HUDEP-2 (cell line): ENCODE measurements at regions not wholly inside any gene's neighbourhood (a gene's known extent, or its start where the extent isn't known, plus 50 kb on each side); places are given as distances from the start of the nearest gene placed in this dataset.
"Not testable (repeated sequence)": the region's sequence is repeated elsewhere in the genome, so short reads cannot be mapped to it uniquely, and the experiment has no call there.

Experiments used
- DNase-seq, 76 experiments: peaks; one replicate each; lab custom pipeline; 2025; ENCODE audit not compliant: unreplicated experiment in 76 of 76; lab: John Stamatoyannopoulos, UW

DNA sequence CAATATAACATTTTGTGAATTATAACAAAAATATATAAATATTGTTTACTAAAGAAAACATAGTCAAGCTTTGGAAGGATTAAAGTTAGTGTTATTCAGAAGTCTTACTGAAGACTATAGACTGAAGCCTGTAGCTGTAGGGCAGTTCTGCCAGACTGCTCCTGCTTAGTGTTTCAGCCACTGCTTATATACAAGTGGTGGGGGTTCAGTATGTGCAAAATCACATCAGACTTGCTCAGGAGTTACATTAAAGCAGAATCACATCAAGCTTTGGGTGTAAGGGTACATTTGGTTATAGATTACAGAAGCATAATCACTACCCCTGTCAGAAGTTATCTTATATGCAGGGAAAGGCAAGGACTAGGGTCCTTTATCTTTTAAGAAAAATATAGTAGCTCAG lies 653.8 kb downstream of the ANKRD7 start:
- no peak for DNase-seq

GRCh38 chr7:118898284-118898683 lies 673.8 kb downstream of the ANKRD7 start:
- no peak for DNase-seq

- no peak for DNase-seq
These were observed 678.1 kb downstream of the ANKRD7 start for GRCh38 chr7:118902600-118902999.

DNA sequence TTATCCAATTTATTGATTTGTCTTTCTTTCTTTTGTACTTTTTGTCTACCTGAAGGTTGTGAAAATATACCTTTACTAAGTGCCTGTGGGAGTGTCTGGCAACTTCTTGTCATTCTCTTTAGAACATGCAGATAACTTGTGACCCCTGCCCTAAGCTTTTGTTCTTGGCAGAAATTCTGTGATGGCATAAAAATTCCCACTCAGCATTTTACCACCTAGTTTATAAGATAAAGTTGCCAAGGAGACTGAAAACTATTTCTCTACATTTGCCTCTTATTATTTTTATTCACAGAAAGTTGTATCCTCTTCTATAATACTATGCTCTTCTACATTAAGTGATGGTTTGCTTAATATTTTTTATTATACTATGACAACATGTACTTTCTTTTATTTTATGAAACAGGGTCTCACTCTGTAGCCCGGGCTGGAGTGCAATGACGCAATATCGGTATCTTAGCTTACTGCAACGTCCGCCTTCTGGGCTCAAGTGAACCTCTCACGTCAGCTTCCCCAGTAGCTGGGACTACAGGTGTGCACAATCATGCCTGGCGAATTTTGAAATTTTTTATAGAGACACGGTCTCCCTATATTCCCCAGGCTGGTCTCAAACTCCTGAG lies 683.5 kb downstream of the ANKRD7 start:
- no peak for DNase-seq

DNA sequence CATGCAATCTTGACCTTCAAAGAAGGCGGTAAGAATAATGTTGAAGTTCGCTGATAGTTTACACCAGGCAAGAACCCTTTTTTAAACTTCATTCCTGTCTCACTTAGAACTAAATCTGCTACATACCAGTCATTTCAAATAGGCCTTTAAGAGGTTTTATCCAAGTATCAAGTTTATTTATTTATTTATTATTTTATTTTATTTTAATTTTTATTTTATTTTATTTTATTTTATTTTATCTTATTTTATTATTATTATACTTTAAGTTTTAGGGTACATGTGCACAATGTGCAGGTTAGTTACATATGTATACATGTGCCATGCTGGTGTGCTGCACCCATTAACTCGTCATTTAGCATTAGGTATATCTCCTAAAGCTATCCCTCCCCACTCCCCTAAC lies 691.6 kb downstream of the ANKRD7 start:
- DNase-seq, result not testable (repeated sequence)

DNA sequence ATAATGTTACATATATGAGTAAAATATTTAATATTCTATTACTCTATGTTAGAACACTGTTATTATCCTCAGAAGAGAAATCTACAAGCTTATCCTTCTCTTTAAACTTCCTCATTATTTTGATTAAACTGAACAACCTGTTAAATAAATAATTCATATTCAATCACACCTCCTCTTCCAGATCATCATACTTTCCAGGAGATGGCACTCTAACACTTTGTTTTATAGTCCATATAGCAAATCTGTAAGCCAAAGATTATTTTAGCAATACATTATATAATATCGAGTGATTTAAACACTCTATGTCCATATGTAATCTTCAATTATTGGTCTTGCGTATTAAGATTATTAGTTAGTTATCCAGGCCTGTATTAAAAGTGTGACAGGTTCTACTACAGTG lies 694.1 kb downstream of the ANKRD7 start:
- DNase-seq, result no peak

DNA sequence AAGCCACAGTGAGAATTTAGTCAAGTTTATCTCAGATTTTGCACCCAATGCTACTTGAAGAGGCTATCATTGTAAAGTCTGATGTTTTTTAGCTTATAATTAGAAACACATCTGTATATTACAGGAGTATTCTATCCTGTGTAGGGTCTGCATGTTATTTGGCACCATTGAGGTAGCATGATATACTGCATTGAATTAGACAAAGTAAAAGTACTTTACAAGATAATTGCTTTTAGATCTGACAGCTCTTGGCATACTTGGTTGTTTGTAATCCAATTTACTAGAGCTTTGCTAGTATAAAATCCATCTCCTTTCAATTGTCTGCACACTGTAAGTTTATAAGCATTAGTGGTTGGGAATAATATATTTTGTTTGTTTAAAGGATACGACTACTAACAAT lies 714.3 kb downstream of the ANKRD7 start:
- no peak for DNase-seq

DNA sequence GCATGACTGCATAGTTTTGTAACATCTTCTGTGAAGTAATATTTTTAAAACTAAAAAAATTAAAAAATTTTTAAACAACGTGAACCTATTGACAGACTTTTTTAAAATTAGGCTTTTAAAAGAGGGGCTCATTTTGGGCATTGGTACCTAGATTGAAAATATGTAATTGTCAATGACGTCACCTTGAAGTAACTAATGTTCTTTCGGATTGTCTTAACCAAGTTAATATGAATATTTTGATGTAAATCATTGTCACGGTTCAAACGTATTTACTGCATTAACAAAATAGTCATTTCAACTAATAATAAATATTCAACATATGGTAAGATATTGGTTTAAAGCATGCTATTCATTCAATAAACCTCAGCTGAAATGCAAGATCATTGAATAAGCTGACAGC lies 719.8 kb downstream of the ANKRD7 start:
- DNase-seq, result no peak

DNA sequence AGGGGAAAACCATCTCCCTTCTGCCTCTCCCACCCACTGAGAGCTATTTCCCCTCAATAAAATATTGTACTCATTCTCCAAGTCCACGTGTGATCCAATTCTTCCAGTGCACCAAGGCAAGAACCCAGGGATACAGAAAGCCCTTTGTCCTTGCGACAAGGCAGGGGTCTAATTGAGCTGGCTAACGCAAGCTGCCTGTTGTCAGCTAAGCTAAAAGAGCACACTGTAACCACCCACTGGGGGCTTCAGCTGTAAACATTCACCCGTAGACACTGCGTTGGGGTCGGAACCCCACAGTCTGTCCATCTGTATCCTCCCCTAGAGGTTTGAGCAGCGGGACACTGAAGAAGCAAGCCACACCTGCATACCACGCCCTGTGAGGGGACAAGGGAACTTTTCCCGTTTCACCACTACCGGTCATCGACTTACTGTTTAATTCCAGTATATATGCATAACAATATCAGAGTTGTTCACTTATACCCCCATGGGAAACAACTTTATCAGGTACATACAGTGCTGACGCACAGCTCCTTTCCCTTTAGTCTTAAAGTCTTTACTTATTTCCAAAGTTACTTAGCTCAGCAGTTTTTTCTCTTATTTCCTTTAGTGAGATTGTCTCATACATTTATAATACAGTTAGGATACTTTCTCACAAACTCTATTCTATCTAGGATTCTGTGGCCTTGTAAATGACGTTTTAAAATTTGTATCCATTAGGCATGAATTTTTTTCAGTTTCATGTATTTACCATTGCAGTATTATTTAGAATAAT lies 721.6 kb downstream of the ANKRD7 start:
- DNase-seq, result no peak

GRCh38 chr7:118948508-118948907 lies 724.0 kb downstream of the ANKRD7 start:
- DNase-seq, result no peak

- no peak for DNase-seq
These were observed 724.5 kb downstream of the ANKRD7 start for GRCh38 chr7:118949031-118949430.

- DNase-seq, result not testable (repeated sequence)
These were observed 731.8 kb downstream of the ANKRD7 start for GRCh38 chr7:118956285-118956684.

- no peak for DNase-seq
These were observed 744.9 kb downstream of the ANKRD7 start for GRCh38 chr7:118969370-118969769.

- DNase-seq, result no peak
These were observed 747.2 kb downstream of the ANKRD7 start for GRCh38 chr7:118971706-118972105.

GRCh38 chr7:118974836-118975235 lies 750.3 kb downstream of the ANKRD7 start:
- no peak for DNase-seq

DNA sequence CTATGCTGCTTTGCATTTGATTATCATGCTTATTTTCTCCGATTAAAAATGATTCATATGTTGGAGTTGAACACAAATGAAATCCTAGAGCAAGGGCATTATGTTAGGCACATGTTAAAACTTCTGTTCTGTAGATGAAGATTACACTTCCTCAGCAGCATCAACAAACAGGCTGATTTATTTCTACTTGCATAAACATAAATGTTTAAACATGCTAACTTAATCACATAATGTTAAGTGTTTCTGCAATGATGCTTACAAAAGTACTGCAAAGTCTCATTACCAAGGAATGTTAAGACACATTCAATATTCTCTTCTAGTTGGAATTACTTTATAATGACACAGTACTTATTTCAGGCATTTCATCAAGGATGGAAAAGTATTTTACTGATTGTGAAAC lies 770.8 kb downstream of the ANKRD7 start:
- no peak for DNase-seq

DNA sequence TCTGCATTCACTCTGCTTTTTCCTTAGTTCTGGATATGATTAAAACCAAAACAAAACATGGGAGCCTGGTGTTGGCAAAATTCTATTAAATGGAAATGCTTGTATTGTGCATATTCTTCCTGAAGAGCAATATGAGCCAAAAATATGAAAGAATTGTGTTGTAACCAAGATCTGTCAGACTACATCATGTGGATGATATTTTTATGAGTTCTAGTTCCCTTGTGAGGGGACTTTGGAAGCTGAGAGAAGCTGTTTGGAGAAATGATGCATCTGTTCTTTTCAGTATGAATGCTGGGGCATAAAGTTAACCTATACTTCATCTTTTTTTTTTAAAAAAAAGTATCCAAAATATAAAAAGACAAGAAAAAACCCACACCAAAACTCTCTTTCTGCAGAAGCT lies 782.7 kb downstream of the ANKRD7 start:
- no peak for DNase-seq

DNA sequence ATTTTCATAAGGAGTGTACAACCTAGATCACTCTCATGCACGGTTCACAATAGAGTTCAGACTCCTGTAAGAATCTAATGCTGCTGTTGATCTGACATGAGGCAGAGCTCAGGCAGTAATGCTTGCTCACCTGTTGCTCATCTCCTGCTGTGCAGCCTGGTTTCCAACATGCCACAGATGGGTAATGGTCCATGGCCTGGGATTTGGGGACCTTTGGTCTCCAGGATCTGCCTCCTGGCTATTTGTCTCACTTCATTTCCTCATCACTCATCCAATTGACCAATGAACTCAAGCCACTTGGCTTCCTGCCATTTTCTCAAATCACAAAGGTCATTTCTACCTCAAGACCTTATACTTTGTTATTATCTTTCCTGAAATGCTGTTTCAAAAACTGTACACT lies 786.1 kb downstream of the ANKRD7 start:
- DNase-seq, result no peak

DNA sequence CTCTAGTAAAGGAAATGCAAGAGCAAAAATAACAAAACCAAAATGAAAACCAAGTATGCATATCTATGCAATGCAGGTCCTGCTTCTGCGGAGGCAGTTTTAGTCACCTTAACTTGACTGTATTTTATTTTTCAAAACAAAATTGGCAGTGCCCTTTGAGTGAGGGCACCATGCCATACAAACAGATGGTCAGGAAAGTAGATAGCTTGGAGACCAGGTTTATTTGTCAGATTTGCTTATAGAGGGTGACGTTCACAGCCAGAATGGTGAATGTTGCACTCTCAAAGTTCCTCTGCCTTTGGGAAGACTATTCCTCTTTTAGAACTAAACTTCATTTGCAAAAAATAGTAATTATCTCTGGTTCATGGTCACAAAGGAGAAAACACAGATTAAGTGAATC lies 801.9 kb downstream of the ANKRD7 start:
- no peak for DNase-seq

DNA sequence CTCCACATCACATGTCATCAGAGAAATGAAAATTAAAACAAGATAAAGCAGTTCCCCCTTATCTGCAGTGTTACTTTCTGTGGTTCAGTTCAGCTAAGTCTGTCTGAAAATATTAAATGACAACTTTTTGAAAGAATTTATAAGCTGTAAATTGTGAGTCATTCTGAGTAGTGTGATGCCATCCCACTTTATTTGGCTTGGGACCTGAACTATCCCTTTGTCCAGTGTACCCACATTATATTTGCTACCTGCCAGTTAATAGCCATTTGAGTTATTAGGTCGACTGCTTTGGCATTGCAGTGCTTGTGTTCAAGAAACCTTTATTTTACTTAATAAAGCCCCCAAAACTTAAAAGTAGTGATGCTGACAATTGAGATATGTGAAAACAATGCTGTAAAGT lies 804.2 kb downstream of the ANKRD7 start:
- no peak for DNase-seq

DNA sequence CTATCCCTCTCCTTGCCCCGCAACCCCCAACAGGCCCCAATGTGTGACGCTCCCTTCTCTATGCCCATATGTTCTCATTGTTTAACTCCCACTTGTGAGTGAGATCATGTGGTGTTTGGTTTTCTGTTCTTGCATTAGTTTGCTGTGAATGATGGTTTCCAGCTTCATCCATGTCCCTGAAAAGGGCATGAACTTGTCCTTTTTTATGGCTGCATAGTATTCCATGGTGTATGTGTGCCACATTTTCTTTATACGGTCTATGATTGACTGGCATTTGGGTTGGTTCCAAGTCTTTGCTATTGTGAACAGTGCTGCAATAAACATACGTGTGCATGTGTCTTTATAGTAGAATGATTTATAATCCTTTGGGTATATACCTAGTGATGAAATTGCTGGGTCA lies 807.6 kb downstream of the ANKRD7 start:
- not testable (repeated sequence) for DNase-seq

- no peak for DNase-seq
These were observed 809.1 kb downstream of the ANKRD7 start for GRCh38 chr7:119033641-119034040.

DNA sequence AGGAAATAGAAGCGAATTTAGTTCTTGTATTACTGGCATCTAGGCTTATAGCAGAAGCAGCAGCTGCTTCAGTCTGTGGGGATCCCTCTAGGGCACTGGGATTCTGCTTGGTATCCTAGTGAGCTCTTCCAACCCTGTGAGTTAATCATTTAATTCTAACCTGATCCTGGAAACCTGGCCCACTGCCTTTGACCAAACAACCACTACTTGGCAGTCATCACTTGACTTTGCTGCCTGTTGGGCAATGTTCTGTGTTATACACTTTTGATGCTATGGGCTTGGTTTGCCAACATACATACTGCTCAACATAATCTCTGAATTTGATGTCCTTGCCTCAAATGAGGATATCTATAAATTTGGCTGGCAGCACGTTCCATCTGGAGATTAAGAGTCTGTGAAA lies 813.4 kb downstream of the ANKRD7 start:
- DNase-seq, result no peak
